SK-N-SH (cell line): ENCODE measurements at regions not wholly inside any gene's neighbourhood (a gene's known extent, or its start where the extent isn't known, plus 50 kb on each side); places are given as distances from the start of the nearest gene placed in this dataset.

Experiments used
- CTCF ChIP-seq: fragments of 200-600 bp; sonication (generic); IDR thresholded peaks from 2 replicates; pipeline ENCODE4 v1.6.1; 2017; ENCODE audit warnings: antibody characterized with exemption, mild to moderate bottlenecking, moderate library complexity
- FOSL2 ChIP-seq: IDR thresholded peaks from 2 replicates; pipeline ENCODE4 v1.4.0; 2012; ENCODE audit warnings: low read depth, mild to moderate bottlenecking, moderate library complexity, borderline replicate concordance
- MEF2A ChIP-seq: IDR thresholded peaks from 2 replicates; pipeline ENCODE4 v1.4.0; 2012; ENCODE audit warnings: low read depth, borderline replicate concordance
- PBX3 ChIP-seq: IDR thresholded peaks from 2 replicates; pipeline ENCODE4; 2012
- RCOR1 ChIP-seq: fragments of 150-350 bp; IDR thresholded peaks from 2 replicates; pipeline ENCODE4 v1.6.1; 2017; ENCODE audit warnings: antibody characterized with exemption, low read length
- REST ChIP-seq: IDR thresholded peaks from 2 replicates; pipeline ENCODE4 v1.6.1; 2012; ENCODE audit warnings: mild to moderate bottlenecking, low read depth, low read length, moderate library complexity
- RFX5 ChIP-seq: IDR thresholded peaks from 2 replicates; pipeline ENCODE4 v1.6.1; 2012; ENCODE audit warnings: mild to moderate bottlenecking, improper control_type of control experiment, low read length

- TF ChIP-seq FOSL2 (no peak), PBX3 (no peak), MEF2A (no peak), CTCF (no peak), RFX5 (no peak), REST (no peak), RCOR1 (no peak)
Measured at GRCh38 chr2:18977409-18977808, 381.0 kb downstream of the OSR1 start.
